ENCODE measurements at regions not wholly inside any gene's neighbourhood (a gene's known extent, or its start where the extent isn't known, plus 50 kb on each side); places are given as distances from the start of the nearest gene placed in this dataset.
A peak's percentile ranks its signal among the peaks of the same experiment; 100 is the strongest.
"Not testable (repeated sequence)": the region's sequence is repeated elsewhere in the genome, so short reads cannot be mapped to it uniquely, and the experiment has no call there.

GRCh38 chr11:110514967-110515366, 85.2 kb downstream of the FDX1 start:
- intact Hi-C loops (cut with DNase I), result no loop called here
- Histone ChIP-seq H3K27ac (no peak overlapping the region), H3K4me1 (no peaks in the 10 kb centered on the region), H3K9me3 (no peaks in the 10 kb centered on the region), H3K27me3 (no peaks in the 10 kb centered on the region), H3K36me3 (no peaks in the 10 kb centered on the region), H3K4me3 (no peak overlapping the region)
- DNase-seq (no peak), ATAC-seq (no peak)
- TF ChIP-seq CTCF (IDR thresholded peaks at IDR 0.05), result no peak

GRCh38 chr11:110517381-110517780, 87.6 kb downstream of the FDX1 start:
- ATAC-seq; intact Hi-C loops (cut with DNase I); H3K9me3 ChIP-seq; H3K36me3 ChIP-seq; H3K27me3 ChIP-seq; H3K4me3 ChIP-seq; DNase-seq; H3K27ac ChIP-seq; H3K4me1 ChIP-seq: not testable (repeated sequence)

- no peak for TF ChIP-seq CTCF (IDR thresholded peaks at IDR 0.05)
These were observed 89.2 kb downstream of the FDX1 start for GRCh38 chr11:110518809-110519514.

GRCh38 chr11:110519796-110520195, 90.0 kb downstream of the FDX1 start:
- Histone ChIP-seq H3K36me3 (no peaks in the 10 kb centered on the region), H3K9me3 (no peaks in the 10 kb centered on the region), H3K4me3 (no peak overlapping the region), H3K27me3 (no peaks in the 10 kb centered on the region), H3K4me1 (no peaks in the 10 kb centered on the region), H3K27ac (no peak overlapping the region)
- intact Hi-C loops (cut with DNase I), result no loop called here
- ATAC-seq, result no peak
- DNase-seq, result no peak
- TF ChIP-seq CTCF (IDR thresholded peaks at IDR 0.05), result no peak

More at GRCh38 chr11:110518809-110519514, 89.2 kb downstream of the FDX1 start:
- DNase-seq (no peak), ATAC-seq (no peak)
- intact Hi-C loops (cut with DNase I), result no loop called here
- Histone ChIP-seq H3K4me3 (no peak overlapping the region), H3K27ac (no peak overlapping the region), H3K36me3 (no peaks in the 10 kb centered on the region), H3K4me1 (no peaks in the 10 kb centered on the region), H3K9me3 (no peaks in the 10 kb centered on the region), H3K27me3 (no peaks in the 10 kb centered on the region)

- no peak for TF ChIP-seq CTCF (IDR thresholded peaks at IDR 0.05)
- H3K27me3 ChIP-seq, result no peaks in the 10 kb centered on the region
- no peaks in the 10 kb centered on the region for H3K36me3 ChIP-seq
- ATAC-seq (peak; percentile 67), DNase-seq (no peak)
- no peak overlapping the region for H3K27ac ChIP-seq
- no peaks in the 10 kb centered on the region for H3K9me3 ChIP-seq
- no peak overlapping the region for H3K4me3 ChIP-seq
- peaks cover 9% of the 10 kb centered on the region for H3K4me1 ChIP-seq
- intact Hi-C loops (cut with DNase I), result no loop called here
These were observed 92.7 kb downstream of the FDX1 start for GRCh38 chr11:110522471-110522870.

GRCh38 chr11:110524238-110524637, 94.5 kb downstream of the FDX1 start:
- no peak for TF ChIP-seq CTCF (IDR thresholded peaks at IDR 0.05)
- no peak for DNase-seq
- H3K27ac ChIP-seq, result no peak overlapping the region
- no peaks in the 10 kb centered on the region for H3K27me3 ChIP-seq
- H3K9me3 ChIP-seq, result no peaks in the 10 kb centered on the region
- H3K36me3 ChIP-seq, result no peaks in the 10 kb centered on the region
- peaks cover 9% of the 10 kb centered on the region for H3K4me1 ChIP-seq
- no peak overlapping the region for H3K4me3 ChIP-seq
- ATAC-seq, result no peak
- intact Hi-C loops (cut with DNase I), result no loop called here
